ENCODE measurements at regions not wholly inside any gene's neighbourhood (a gene's known extent, or its start where the extent isn't known, plus 50 kb on each side); places are given as distances from the start of the nearest gene placed in this dataset.

DNA sequence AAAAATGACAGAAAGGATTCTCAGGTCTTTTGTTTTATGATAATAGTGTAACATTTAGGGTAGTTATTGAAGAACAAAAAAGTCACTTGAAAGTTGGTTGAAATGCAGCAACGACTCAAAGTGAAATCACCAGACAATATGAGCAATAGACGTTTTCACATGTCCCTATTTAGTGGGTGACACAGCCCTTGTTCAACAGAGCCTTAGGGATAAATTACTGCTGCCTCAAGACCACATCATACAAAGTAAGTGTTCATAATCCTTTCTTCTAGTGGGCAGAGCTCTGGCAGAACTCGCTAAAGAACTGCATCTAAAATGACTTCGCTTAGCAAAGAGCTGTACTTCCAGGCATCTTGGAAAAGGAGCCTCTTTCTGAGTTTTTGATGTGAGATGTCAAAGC, 128.5 kb upstream of the LMNTD1 start:
- TF ChIP-seq POLR2A (IDR thresholded peaks at IDR 0.05), result no peak
- TF ChIP-seq, protein P1, sequence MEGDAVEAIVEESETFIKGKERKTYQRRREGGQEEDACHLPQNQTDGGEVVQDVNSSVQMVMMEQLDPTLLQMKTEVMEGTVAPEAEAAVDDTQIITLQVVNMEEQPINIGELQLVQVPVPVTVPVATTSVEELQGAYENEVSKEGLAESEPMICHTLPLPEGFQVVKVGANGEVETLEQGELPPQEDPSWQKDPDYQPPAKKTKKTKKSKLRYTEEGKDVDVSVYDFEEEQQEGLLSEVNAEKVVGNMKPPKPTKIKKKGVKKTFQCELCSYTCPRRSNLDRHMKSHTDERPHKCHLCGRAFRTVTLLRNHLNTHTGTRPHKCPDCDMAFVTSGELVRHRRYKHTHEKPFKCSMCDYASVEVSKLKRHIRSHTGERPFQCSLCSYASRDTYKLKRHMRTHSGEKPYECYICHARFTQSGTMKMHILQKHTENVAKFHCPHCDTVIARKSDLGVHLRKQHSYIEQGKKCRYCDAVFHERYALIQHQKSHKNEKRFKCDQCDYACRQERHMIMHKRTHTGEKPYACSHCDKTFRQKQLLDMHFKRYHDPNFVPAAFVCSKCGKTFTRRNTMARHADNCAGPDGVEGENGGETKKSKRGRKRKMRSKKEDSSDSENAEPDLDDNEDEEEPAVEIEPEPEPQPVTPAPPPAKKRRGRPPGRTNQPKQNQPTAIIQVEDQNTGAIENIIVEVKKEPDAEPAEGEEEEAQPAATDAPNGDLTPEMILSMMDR (IDR thresholded peaks at IDR 0.05), result no peak

Data from testis (tissue), 2 donors.